HG03575 (cell line): ENCODE measurements at regions not wholly inside any gene's neighbourhood (a gene's known extent, or its start where the extent isn't known, plus 50 kb on each side); places are given as distances from the start of the nearest gene placed in this dataset.
A peak's percentile ranks its signal among the peaks of the same experiment; 100 is the strongest.

Experiments
- ATAC-seq: cut with Tn5 transposase; IDR thresholded peaks from one replicate; pipeline ENCODE4 v1.9.1; 2021; ENCODE audit not compliant: unreplicated experiment, insufficient number of reproducible peaks, low FRiP score; ENCODE audit errors: extremely low read depth

GRCh38 chr18:59848002-59848401, 51.8 kb upstream of the PMAIP1 start:
- ATAC-seq, result no peak

- peak; percentile 5 for ATAC-seq
These were observed 52.3 kb upstream of the PMAIP1 start for GRCh38 chr18:59847491-59847846.

- peak; percentile 94 for ATAC-seq
These were observed 52.8 kb upstream of the PMAIP1 start for GRCh38 chr18:59846814-59847490.

GRCh38 chr18:59842947-59843346, 56.8 kb upstream of the PMAIP1 start:
- no peak for ATAC-seq

GRCh38 chr18:59839931-59840685, 59.7 kb upstream of the PMAIP1 start:
- ATAC-seq, result no peak

GRCh38 chr18:59839246-59839645, 60.5 kb upstream of the PMAIP1 start:
- ATAC-seq, result no peak

- no peak for ATAC-seq
These were observed 62.2 kb upstream of the PMAIP1 start for GRCh38 chr18:59837586-59837985.

- ATAC-seq, result no peak
These were observed 64.0 kb upstream of the PMAIP1 start for GRCh38 chr18:59835605-59836379.

- no peak for ATAC-seq
These were observed 65.5 kb upstream of the PMAIP1 start for GRCh38 chr18:59834267-59834666.

GRCh38 chr18:59833785-59834184, 66.0 kb upstream of the PMAIP1 start:
- ATAC-seq, result no peak

GRCh38 chr18:59823596-59824195, 76.1 kb upstream of the PMAIP1 start:
- ATAC-seq, result no peak

- ATAC-seq, result no peak
These were observed 76.9 kb upstream of the PMAIP1 start for GRCh38 chr18:59822612-59823550.

- no peak for ATAC-seq
These were observed 77.8 kb upstream of the PMAIP1 start for GRCh38 chr18:59821983-59822382.

GRCh38 chr18:59820663-59821062, 79.1 kb upstream of the PMAIP1 start:
- ATAC-seq, result no peak

GRCh38 chr18:59818769-59819168, 81.0 kb upstream of the PMAIP1 start:
- ATAC-seq, result no peak

GRCh38 chr18:59814891-59815290, 84.9 kb upstream of the PMAIP1 start:
- ATAC-seq, result no peak

- no peak for ATAC-seq
These were observed 85.9 kb upstream of the PMAIP1 start for GRCh38 chr18:59813942-59814341.

GRCh38 chr18:59810735-59811520, 88.9 kb upstream of the PMAIP1 start:
- no peak for ATAC-seq
